SK-N-SH (cell line): ENCODE measurements at regions not wholly inside any gene's neighbourhood (a gene's known extent, or its start where the extent isn't known, plus 50 kb on each side); places are given as distances from the start of the nearest gene placed in this dataset.
A peak's percentile ranks its signal among the peaks of the same experiment; 100 is the strongest.

Source experiments
- CTCF ChIA-PET: fragments of 300-600, 350-600 bp; formaldehyde crosslinking; extraction: SDS; loops from one replicate; lab custom pipeline; 2021; lab: Yijun Ruan, JAX
- POLR2A ChIA-PET: fragments of 350-600 bp; sonication (Branson Sonifier 250); formaldehyde crosslinking; extraction: SDS; loops from one replicate; lab custom pipeline; 2020; ENCODE audit warnings: antibody characterized with exemption, inconsistent platforms; lab: Yijun Ruan, JAX
- DNase-seq: peaks from one replicate; pipeline ENCODE4 v3.0.0; 2012
- H2AFZ ChIP-seq: fragments of 200-600 bp; sonication (generic); 2 replicates; pipeline ENCODE4 v1.8.1; 2016; ENCODE audit warnings: antibody characterized with exemption, mild to moderate bottlenecking, low read depth
- H3F3A ChIP-seq: fragments of 200-600 bp; sonication (generic); replicated peaks from 2 replicates; pipeline ENCODE3; 2016; ENCODE audit warnings: antibody characterized with exemption, mild to moderate bottlenecking; ENCODE audit not compliant: insufficient read depth
- H3K27ac ChIP-seq, 2 experiments: fragments of 200-500 bp in 1 of 2; fragments of 200-600 bp in 1 of 2; sonication (Bioruptor generic) in 1 of 2; sonication (generic), shearing (Covaris generic) in 1 of 2; 2 replicates each; pipeline versions ENCODE4 v1.5.1 to v1.6.1; 2014 to 2016; ENCODE audit warnings: low read depth in 2 of 2, inconsistent platforms in 1 of 2, low read length in 1 of 2, mild to moderate bottlenecking in 1 of 2, mixed read lengths in 1 of 2
- H3K27me3 ChIP-seq: fragments of 200-600 bp; sonication (generic), shearing (Covaris generic); 2 replicates; pipeline ENCODE4 v1.6.1; 2016; ENCODE audit warnings: mixed run types; ENCODE audit not compliant: insufficient read depth
- H3K36me3 ChIP-seq, 2 experiments: fragments of 200-500 bp in 1 of 2; fragments of 200-600 bp in 1 of 2; sonication (Bioruptor generic) in 1 of 2; sonication (generic) in 1 of 2; replicated peaks in 1 of 2; 2 replicates each; pipeline versions ENCODE3 to v1.5.1; 2014 to 2016; ENCODE audit warnings: low read length in 1 of 2, mild to moderate bottlenecking in 1 of 2; ENCODE audit not compliant: insufficient read depth in 2 of 2, control insufficient read depth in 1 of 2
- H3K4me1 ChIP-seq, 2 experiments: fragments of 200-500 bp in 1 of 2; fragments of 200-600 bp in 1 of 2; sonication (Bioruptor generic) in 1 of 2; sonication (generic), shearing (Covaris generic) in 1 of 2; 2 replicates each; pipeline versions ENCODE4 v1.5.1 to v1.6.1; 2014 to 2016; ENCODE audit warnings: low read depth in 1 of 2, low read length in 1 of 2, mixed run types in 1 of 2; ENCODE audit not compliant: insufficient read depth in 2 of 2, control insufficient read depth in 1 of 2
- H3K4me2 ChIP-seq: fragments of 200-600 bp; sonication (generic), shearing (Covaris generic); 2 replicates; pipeline ENCODE4 v1.6.1; 2017; ENCODE audit warnings: mixed run types
- H3K4me3 ChIP-seq, 2 experiments: fragments of 200-500 bp in 1 of 2; fragments of 200-600 bp in 1 of 2; sonication (Bioruptor generic) in 1 of 2; sonication (generic), shearing (Covaris generic) in 1 of 2; 2 replicates each; pipeline versions ENCODE4 v1.5.1 to v1.8.1; 2014 to 2016; ENCODE audit warnings: low read depth in 2 of 2, inconsistent platforms in 1 of 2, low read length in 1 of 2, mild to moderate bottlenecking in 1 of 2, mixed read lengths in 1 of 2, moderate library complexity in 1 of 2
- H3K79me2 ChIP-seq: fragments of 200-600 bp; sonication (generic); 2 replicates; pipeline ENCODE4 v1.8.1; 2017; ENCODE audit warnings: mild to moderate bottlenecking; ENCODE audit not compliant: insufficient read depth
- H3K9ac ChIP-seq: fragments of 200-600 bp; sonication (generic); 2 replicates; pipeline ENCODE4 v1.6.1; 2017; ENCODE audit warnings: mixed run types
- H3K9me2 ChIP-seq: fragments of 200-600 bp; sonication (generic); 2 replicates; pipeline ENCODE4 v1.6.1; 2017; ENCODE audit warnings: mixed run types
- H3K9me3 ChIP-seq: fragments of 200-600 bp; sonication (generic); 2 replicates; pipeline ENCODE4 v1.6.1; 2017; ENCODE audit warnings: mixed run types, mild to moderate bottlenecking, moderate library complexity
- H4K20me1 ChIP-seq: fragments of 200-600 bp; sonication (generic); 2 replicates; pipeline ENCODE4 v1.6.1; 2017; ENCODE audit warnings: mild to moderate bottlenecking, mixed run types; ENCODE audit not compliant: insufficient read depth
- CHD2 ChIP-seq: fragments of 150-350 bp; IDR thresholded peaks from 2 replicates; pipeline ENCODE4 v1.6.1; 2018; ENCODE audit warnings: low read length; ENCODE audit not compliant: partially characterized antibody
- CTCF ChIP-seq: fragments of 200-600 bp; sonication (generic); IDR thresholded peaks from 2 replicates; pipeline ENCODE4 v1.6.1; 2017; ENCODE audit warnings: antibody characterized with exemption, mild to moderate bottlenecking, moderate library complexity
- ELF1 ChIP-seq: IDR thresholded peaks from 2 replicates; pipeline ENCODE4 v1.4.0; 2012
- EP300 ChIP-seq, 2 experiments: IDR thresholded peaks; 2 replicates each; pipeline versions ENCODE4 v1.4.0 to v1.6.1; 2012; ENCODE audit warnings: borderline replicate concordance in 1 of 2, low read depth in 1 of 2, low read length in 1 of 2
- GATA2 ChIP-seq: sonication (generic); formaldehyde crosslinking; IDR thresholded peaks from 2 replicates; pipeline ENCODE4 v1.5.0; 2020; ENCODE audit warnings: mild to moderate bottlenecking, missing genetic modification reagents
- JUND ChIP-seq: IDR thresholded peaks from 2 replicates; pipeline ENCODE4 v1.4.0; 2012
- PBX3 ChIP-seq: IDR thresholded peaks from 2 replicates; pipeline ENCODE4; 2012
- POLR2AphosphoS5 ChIP-seq: IDR thresholded peaks from 2 replicates; pipeline ENCODE4 v1.6.1; 2012; ENCODE audit warnings: low read depth, low read length
- RAD21 ChIP-seq: IDR thresholded peaks from 2 replicates; pipeline ENCODE4 v1.6.1; 2012; ENCODE audit warnings: mild to moderate bottlenecking, low read length
- RCOR1 ChIP-seq: fragments of 150-350 bp; IDR thresholded peaks from 2 replicates; pipeline ENCODE4 v1.6.1; 2017; ENCODE audit warnings: antibody characterized with exemption, low read length
- SIN3A ChIP-seq: IDR thresholded peaks from 2 replicates; pipeline ENCODE4 v1.6.1; 2012; ENCODE audit warnings: low read depth, mild to moderate bottlenecking, low read length, moderate library complexity, borderline replicate concordance
- SMC3 ChIP-seq: IDR thresholded peaks from 2 replicates; pipeline ENCODE4 v1.6.1; 2012; ENCODE audit warnings: low read depth, low read length, improper control_type of control experiment
- YY1 ChIP-seq: IDR thresholded peaks from 2 replicates; pipeline ENCODE4 v1.4.0; 2012; ENCODE audit warnings: low read depth, mild to moderate bottlenecking
- WGBS: methylation state at CpG from one replicate; pipeline ENCODE4 v1.1.6; 2017; ENCODE audit warnings: low lambda C conversion rate; 5-methylcytosine and 5-hydroxymethylcytosine counted together

DNA sequence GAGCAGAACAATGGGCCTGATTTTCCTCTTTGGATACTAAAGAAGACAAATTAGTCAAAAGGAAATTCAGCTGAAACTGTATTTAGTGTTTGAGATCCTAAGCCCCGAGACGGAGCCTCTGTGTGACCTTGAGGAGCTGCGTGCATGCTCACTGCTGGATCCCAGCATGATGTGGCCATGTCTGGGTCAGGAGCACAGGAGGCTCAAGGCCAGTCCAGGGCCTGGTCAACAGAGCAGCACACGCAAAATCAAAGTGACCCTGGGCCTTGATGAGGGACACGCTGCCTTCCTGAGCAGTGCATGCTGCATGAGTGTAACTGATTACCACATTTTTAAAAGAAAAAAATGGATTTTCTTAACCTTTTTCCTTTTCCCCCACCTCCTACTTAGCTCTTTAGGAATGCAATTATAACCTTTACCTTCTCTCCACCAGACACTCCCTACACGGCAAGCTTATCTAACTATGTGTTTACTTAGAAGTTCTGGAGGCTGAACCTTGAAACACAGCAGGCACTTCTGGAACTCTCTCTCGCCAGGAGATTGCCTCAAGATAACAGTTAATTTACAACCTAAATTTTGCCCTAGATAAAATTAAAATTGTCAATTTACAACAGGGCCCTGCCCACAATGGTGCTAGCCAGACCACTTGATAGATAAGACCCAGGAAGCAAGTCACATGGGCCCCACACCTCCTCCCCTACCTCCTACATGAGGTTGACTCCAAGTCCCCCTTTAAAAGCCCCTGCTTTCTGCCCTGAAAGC, 144.6 kb downstream of the LRIG2 start:
- CTCF ChIA-PET = interaction anchor here (0.6 to 0.7 kb wide), 3 partner anchors 61 to 461 kb away, joined by 3 read pairs; no protein-coding TSS in a partner anchor
- no peak overlapping the region for H3K4me3 ChIP-seq
- H3K27ac ChIP-seq = peak overlapping the region in 1 of 2 experiments; percentile 94; a peak in 2 of 4 replicates
- H3K9me2 ChIP-seq = no peaks in the 10 kb centered on the region
- TF ChIP-seq SMC3 (no peak), GATA2 (peak; percentile 71; the same call in 1 of the 2 replicates), RCOR1 (peak; percentile 64; the same call in 1 of the 2 replicates), RAD21 (peak; percentile 7; the same call in 1 of the 2 replicates), EP300 (IDR thresholded peaks at IDR 0.05; ENCODE audit: borderline replicate concordance in 1 of 2, low read depth in 1 of 2, low read length in 1 of 2) (peak in 1 of 2 experiments; percentile 81; a peak in 2 of 4 replicates), PBX3 (no peak)
- 63% methylated on average over 7 of the region's 7 CpGs for WGBS
- POLR2A ChIA-PET = interaction anchor here (1.3 to 4.3 kb wide), 2 partner anchors 71 to 171 kb away, joined by 3 to 18 read pairs; partner anchors contain the start of gene MAGI3
- H3K4me2 ChIP-seq = no peak overlapping the region
- no peaks in the 10 kb centered on the region for H3K9me3 ChIP-seq
- H2AFZ ChIP-seq = no peak overlapping the region
- no peaks in the 10 kb centered on the region for H3K27me3 ChIP-seq
- peaks cover 0 to 39% of the 10 kb centered on the region in 2 experiments; a peak in 2 of 4 replicates for H3K4me1 ChIP-seq
- H3K9ac ChIP-seq = no peak overlapping the region
- H3F3A ChIP-seq = no peaks in the 10 kb centered on the region
- DNase-seq = peak; percentile 41
- H3K36me3 ChIP-seq = no peaks in the 10 kb centered on the region
- H4K20me1 ChIP-seq = no peaks in the 10 kb centered on the region
- H3K79me2 ChIP-seq = no peaks in the 10 kb centered on the region

DNA sequence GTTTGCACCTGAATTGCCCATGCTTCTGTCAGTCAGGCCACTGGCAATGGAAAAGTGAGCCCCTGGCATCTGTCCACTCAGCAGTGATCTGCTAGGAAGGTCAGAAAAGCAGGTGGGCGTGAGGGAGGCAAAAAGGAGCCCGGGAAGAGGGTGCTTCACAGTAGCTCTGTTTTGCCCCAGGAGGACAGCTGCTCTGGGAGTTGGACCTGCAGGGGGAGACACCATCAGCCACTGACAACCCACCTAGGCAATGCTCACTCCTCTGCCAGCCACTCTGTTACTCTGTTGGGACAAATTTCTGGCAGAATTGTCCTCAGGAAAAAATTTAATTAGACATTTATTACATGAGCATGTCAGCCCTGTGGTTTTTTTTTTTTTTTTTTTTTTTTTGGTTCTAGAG, 146.4 kb downstream of the LRIG2 start:
- Histone ChIP-seq H3K27ac (peak overlapping the region in 1 of 2 experiments; percentile 94; a peak in 2 of 4 replicates), H3K4me3 (no peak overlapping the region), H3K79me2 (no peaks in the 10 kb centered on the region), H4K20me1 (no peaks in the 10 kb centered on the region), H3K27me3 (no peaks in the 10 kb centered on the region), H3K9me3 (no peaks in the 10 kb centered on the region), H2AFZ (no peak overlapping the region), H3K4me2 (no peak overlapping the region), H3K36me3 (no peaks in the 10 kb centered on the region), H3K4me1 (peaks cover 0 to 42% of the 10 kb centered on the region in 2 experiments; a peak in 2 of 4 replicates), H3F3A (no peaks in the 10 kb centered on the region), H3K9me2 (no peaks in the 10 kb centered on the region), H3K9ac (no peak overlapping the region)
- DNase-seq = peak; percentile 39
- TF ChIP-seq POLR2AphosphoS5 (no peak), RCOR1 (no peak), SIN3A (no peak), CTCF (peak; percentile 39), SMC3 (peak; percentile 41; the same call in 1 of the 2 replicates), EP300 (IDR thresholded peaks at IDR 0.05; ENCODE audit: borderline replicate concordance in 1 of 2, low read depth in 1 of 2, low read length in 1 of 2) (no peak; a peak in 2 of 4 replicates), ELF1 (no peak), RAD21 (peak; percentile 58), CHD2 (no peak), JUND (no peak), YY1 (no peak)
- ChIA-PET CTCF (interaction anchor here (0.8 to 3.6 kb wide), 7 partner anchors 10 to 169 kb away, joined by 3 to 16 read pairs (median 4); no protein-coding TSS in a partner anchor), POLR2A (interaction anchor here (0.6 to 1.4 kb wide), 3 partner anchors 72 to 173 kb away, joined by 3 to 7 read pairs (median 3); partner anchors contain the start of gene MAGI3)
- 38% methylated on average over 2 of the region's 2 CpGs for WGBS
